HepG2 (cell line): ENCODE measurements at regions not wholly inside any gene's neighbourhood (a gene's known extent, or its start where the extent isn't known, plus 50 kb on each side); places are given as distances from the start of the nearest gene placed in this dataset.

Experiments
- ATAC-seq: fragments of 200-7000 bp; cut with Tn5 transposase; 3 replicates; pipeline ENCODE4 v1.9.1; 2020; ENCODE audit warnings: mild to moderate bottlenecking, moderate library complexity
- BruUV-seq: library from RNA; stranded (reverse); fragments of 400-500 nt; replicated peaks from 2 replicates; lab custom pipeline; 2021; lab: Mats Ljungman, UMichigan
- CTCF ChIA-PET: fragments of 300-600 bp; formaldehyde crosslinking; extraction: SDS; loops from one replicate; lab custom pipeline; 2021; ENCODE audit warnings: low total read pairs, inconsistent platforms, low intra/inter-chr PET ratio; lab: Yijun Ruan, JAX
- POLR2A ChIA-PET: fragments of 350-600 bp; sonication (Branson Sonifier 250); formaldehyde crosslinking; loops from one replicate; lab custom pipeline; 2020; ENCODE audit warnings: antibody characterized with exemption, inconsistent platforms; lab: Yijun Ruan, JAX
- DNase-seq: peaks from one replicate; pipeline ENCODE4 v3.0.0-alpha.2; 2015; ENCODE audit warnings: low spot score
- FAIRE-seq: peaks from 3 replicates; lab custom pipeline; 2011; peaks lifted over from hg19 to GRCh38; lab: Jason Lieb, UNC
- H2AFZ ChIP-seq: one replicate; pipeline ENCODE4 v1.6.1; 2011; ENCODE audit warnings: low read length, inconsistent platforms
- H3K27ac ChIP-seq: fragments of 300-600 bp; 3 replicates; pipeline ENCODE4 v1.8.0; 2011; ENCODE audit warnings: mixed run types, mild to moderate bottlenecking, mixed read lengths, low read length, inconsistent platforms; ENCODE audit not compliant: insufficient read depth; ENCODE audit errors: extremely low read length
- H3K27me3 ChIP-seq, 2 experiments: fragments of 200-600 bp in 1 of 2; 2 replicates in 1 of 2; 3 replicates in 1 of 2; pipeline versions ENCODE4 v1.6.0 to v1.8.0; 2011; ENCODE audit warnings: low read length in 2 of 2, mild to moderate bottlenecking in 2 of 2, moderate library complexity in 2 of 2, inconsistent platforms in 1 of 2; ENCODE audit not compliant: insufficient read depth in 2 of 2, control insufficient read depth in 1 of 2
- H3K36me3 ChIP-seq, 2 experiments: fragments of 200-600 bp in 1 of 2; replicated peaks in 1 of 2; 2 replicates in 1 of 2; 3 replicates in 1 of 2; pipeline versions ENCODE4 v1.5.1 to v1.8.0; 2011; ENCODE audit warnings: low read length in 2 of 2, inconsistent platforms in 1 of 2; ENCODE audit not compliant: insufficient read depth in 2 of 2, control insufficient read depth in 1 of 2
- H3K4me1 ChIP-seq: 2 replicates; pipeline ENCODE4 v1.5.1; 2012; ENCODE audit warnings: low read length, inconsistent platforms; ENCODE audit not compliant: insufficient read depth
- H3K4me2 ChIP-seq: 2 replicates; pipeline ENCODE4 v1.6.0; 2011; ENCODE audit warnings: low read depth, low read length, inconsistent platforms
- H3K4me3 ChIP-seq, 3 experiments: fragments of 200-600 bp in 1 of 3; sonication (generic), shearing (Covaris generic) in 1 of 3; replicated peaks in 1 of 3; 2 replicates each; pipeline ENCODE4 v1.5.1; 2011 to 2016; ENCODE audit warnings: low read length in 3 of 3, inconsistent platforms in 2 of 3, low read depth in 2 of 3, mild to moderate bottlenecking in 2 of 3, control low read depth in 1 of 3, mixed read lengths in 1 of 3; ENCODE audit not compliant: insufficient read depth in 1 of 3
- H3K79me2 ChIP-seq: one replicate; pipeline ENCODE4 v1.6.1; 2011; ENCODE audit warnings: low read length, inconsistent platforms; ENCODE audit not compliant: insufficient read depth
- H3K9ac ChIP-seq: 2 replicates; pipeline ENCODE4 v1.6.0; 2011; ENCODE audit warnings: mild to moderate bottlenecking, low read depth, low read length, inconsistent platforms; ENCODE audit not compliant: insufficient read depth
- H3K9me3 ChIP-seq: 2 replicates; pipeline ENCODE4 v1.5.1; 2012; ENCODE audit warnings: mild to moderate bottlenecking, low read length
- H4K20me1 ChIP-seq: 2 replicates; pipeline ENCODE4 v1.6.0; 2011; ENCODE audit warnings: inconsistent platforms, mild to moderate bottlenecking, low read length, moderate library complexity; ENCODE audit not compliant: insufficient read depth
- AHR ChIP-seq: IDR thresholded peaks from 2 replicates; pipeline ENCODE4 v1.6.1; 2018; ENCODE audit warnings: missing genetic modification reagents, missing compliant biosample characterization
- BHLHE40 ChIP-seq: IDR thresholded peaks from 2 replicates; pipeline ENCODE4 v1.6.1; 2011; ENCODE audit warnings: low read length, improper control_type of control experiment
- MED13 ChIP-seq: sonication (generic); formaldehyde crosslinking; IDR thresholded peaks from 2 replicates; pipeline ENCODE4 v1.5.0; 2020; ENCODE audit warnings: missing genetic modification reagents
- PLRG1 ChIP-seq: fragments of 450-650 bp; conservative IDR thresholded peaks from 2 replicates; pipeline ENCODE4 v1.6.1; 2016
- RXRA ChIP-seq: sonication (generic); formaldehyde crosslinking; IDR thresholded peaks from 2 replicates; pipeline ENCODE4 v1.5.1; 2020; ENCODE audit warnings: missing genetic modification reagents
- ZNF432 ChIP-seq: sonication (generic); formaldehyde crosslinking; IDR thresholded peaks from 2 replicates; pipeline ENCODE4 v1.5.0; 2020; ENCODE audit warnings: missing genetic modification reagents, mild to moderate bottlenecking, borderline replicate concordance
- ZNF547 ChIP-seq: sonication (generic); formaldehyde crosslinking; IDR thresholded peaks from 2 replicates; pipeline ENCODE4 v1.5.1; 2020; ENCODE audit warnings: mild to moderate bottlenecking, missing genetic modification reagents
- ZNF781 ChIP-seq: sonication (generic); formaldehyde crosslinking; IDR thresholded peaks from 2 replicates; pipeline ENCODE4 v1.5.1; 2020; ENCODE audit warnings: borderline replicate concordance, mild to moderate bottlenecking, missing genetic modification reagents; ENCODE audit errors: not compliant biosample characterization
- ZSCAN31 ChIP-seq: sonication (generic); formaldehyde crosslinking; IDR thresholded peaks from 2 replicates; pipeline ENCODE4 v1.5.0; 2020; ENCODE audit warnings: low read depth, mild to moderate bottlenecking, missing genetic modification reagents
- ZSCAN9 ChIP-seq: IDR thresholded peaks from 2 replicates; pipeline ENCODE4 v1.6.1; 2016; ENCODE audit warnings: borderline replicate concordance
- WGBS: methylation state at CpG from one replicate; pipeline ENCODE4 v1.1.6; 2017; ENCODE audit warnings: low lambda C conversion rate; 5-methylcytosine and 5-hydroxymethylcytosine counted together
- in situ Hi-C: cut with HindIII; loops from 2 replicates; pipeline ENCODE4 v1.10.0; 2017; ENCODE audit warnings: low pct_unique_long_range_greater_than_20kb; ENCODE audit not compliant: extremely low pct_ligation_motif_present
- intact Hi-C: fragments of 100-400 bp; cut with micrococcal nuclease; formaldehyde crosslinking; loops from one replicate; pipeline ENCODE4 v1.10.0; 2022; ENCODE audit not compliant: unreplicated experiment
- TF ChIP-seq, protein P1 (sequence below): sonication (generic); formaldehyde crosslinking; IDR thresholded peaks from 2 replicates; pipeline ENCODE4 v1.4.0; 2020; ENCODE audit warnings: missing genetic modification reagents, borderline replicate concordance
- TF ChIP-seq, protein P2 (sequence below): sonication (generic); formaldehyde crosslinking; IDR thresholded peaks from 2 replicates; pipeline ENCODE4 v1.5.0; 2020; ENCODE audit warnings: missing genetic modification reagents
- TF ChIP-seq, protein P3 (sequence below): sonication (generic); formaldehyde crosslinking; IDR thresholded peaks from 2 replicates; pipeline ENCODE4 v1.5.0; 2020; ENCODE audit warnings: missing genetic modification reagents
- TF ChIP-seq, protein P4 (sequence below): sonication (generic); formaldehyde crosslinking; IDR thresholded peaks from 2 replicates; pipeline ENCODE4 v1.5.1; 2020; ENCODE audit warnings: mild to moderate bottlenecking, missing genetic modification reagents, moderate library complexity
- TF ChIP-seq, protein P5 (sequence below): sonication (generic); formaldehyde crosslinking; IDR thresholded peaks from 2 replicates; pipeline ENCODE4 v1.4.0; 2020; ENCODE audit warnings: missing genetic modification reagents
- TF ChIP-seq, protein P6 (sequence below): sonication (generic); formaldehyde crosslinking; IDR thresholded peaks from 2 replicates; pipeline ENCODE4 v1.8.1; 2023; ENCODE audit warnings: mild to moderate bottlenecking, missing genetic modification reagents

DNA sequence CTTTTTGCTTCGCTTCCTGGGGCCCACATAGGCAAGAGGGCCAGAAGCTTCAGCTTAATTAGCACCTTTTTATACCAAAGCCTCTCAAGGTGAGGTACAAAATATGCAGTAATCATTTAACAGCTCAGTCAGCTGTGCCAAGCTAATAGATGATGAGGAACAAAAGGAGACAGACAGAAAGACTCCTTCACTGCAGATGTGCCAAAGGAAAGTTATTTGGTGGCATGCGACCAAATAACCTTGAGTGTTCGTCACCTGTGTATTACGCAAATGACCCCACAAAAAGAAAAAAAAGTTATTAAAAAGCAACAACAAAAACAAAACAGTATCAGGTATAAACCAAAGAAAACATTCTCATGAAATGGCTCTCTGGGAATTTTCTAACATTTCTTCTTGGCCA is 325.8 kb upstream of the IGF1R start:
- Histone ChIP-seq H4K20me1 (no peaks in the 10 kb centered on the region), H3K4me2 (no peak overlapping the region), H3K27ac (no peak overlapping the region), H3K4me3 (no peak overlapping the region), H3K79me2 (no peaks in the 10 kb centered on the region), H3K9ac (no peak overlapping the region), H3K27me3 (peaks cover 0 to 9% of the 10 kb centered on the region in 2 experiments; a peak in 4 of 5 replicates), H3K36me3 (no peaks in the 10 kb centered on the region), H2AFZ (no peak overlapping the region), H3K9me3 (no peaks in the 10 kb centered on the region), H3K4me1 (no peaks in the 10 kb centered on the region)
- DNase-seq: no peak
- no peak for FAIRE-seq
- CTCF ChIA-PET: no interaction called here
- POLR2A ChIA-PET: no interaction called here
- intact Hi-C loops: no loop called here
- no peak for ATAC-seq
- WGBS: 64% methylated on average over 4 of the region's 4 CpGs
- no TSS peak for BruUV-seq
- in situ Hi-C loops: no loop called here
- TF ChIP-seq, protein P1, sequence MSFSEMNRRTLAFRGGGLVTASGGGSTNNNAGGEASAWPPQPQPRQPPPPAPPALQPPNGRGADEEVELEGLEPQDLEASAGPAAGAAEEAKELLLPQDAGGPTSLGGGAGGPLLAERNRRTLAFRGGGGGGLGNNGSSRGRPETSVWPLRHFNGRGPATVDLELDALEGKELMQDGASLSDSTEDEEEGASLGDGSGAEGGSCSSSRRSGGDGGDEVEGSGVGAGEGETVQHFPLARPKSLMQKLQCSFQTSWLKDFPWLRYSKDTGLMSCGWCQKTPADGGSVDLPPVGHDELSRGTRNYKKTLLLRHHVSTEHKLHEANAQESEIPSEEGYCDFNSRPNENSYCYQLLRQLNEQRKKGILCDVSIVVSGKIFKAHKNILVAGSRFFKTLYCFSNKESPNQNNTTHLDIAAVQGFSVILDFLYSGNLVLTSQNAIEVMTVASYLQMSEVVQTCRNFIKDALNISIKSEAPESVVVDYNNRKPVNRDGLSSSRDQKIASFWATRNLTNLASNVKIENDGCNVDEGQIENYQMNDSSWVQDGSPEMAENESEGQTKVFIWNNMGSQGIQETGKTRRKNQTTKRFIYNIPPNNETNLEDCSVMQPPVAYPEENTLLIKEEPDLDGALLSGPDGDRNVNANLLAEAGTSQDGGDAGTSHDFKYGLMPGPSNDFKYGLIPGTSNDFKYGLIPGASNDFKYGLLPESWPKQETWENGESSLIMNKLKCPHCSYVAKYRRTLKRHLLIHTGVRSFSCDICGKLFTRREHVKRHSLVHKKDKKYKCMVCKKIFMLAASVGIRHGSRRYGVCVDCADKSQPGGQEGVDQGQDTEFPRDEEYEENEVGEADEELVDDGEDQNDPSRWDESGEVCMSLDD: no peak
- no peak for TF ChIP-seq MED13
- no peak for TF ChIP-seq BHLHE40
- TF ChIP-seq, protein P2, sequence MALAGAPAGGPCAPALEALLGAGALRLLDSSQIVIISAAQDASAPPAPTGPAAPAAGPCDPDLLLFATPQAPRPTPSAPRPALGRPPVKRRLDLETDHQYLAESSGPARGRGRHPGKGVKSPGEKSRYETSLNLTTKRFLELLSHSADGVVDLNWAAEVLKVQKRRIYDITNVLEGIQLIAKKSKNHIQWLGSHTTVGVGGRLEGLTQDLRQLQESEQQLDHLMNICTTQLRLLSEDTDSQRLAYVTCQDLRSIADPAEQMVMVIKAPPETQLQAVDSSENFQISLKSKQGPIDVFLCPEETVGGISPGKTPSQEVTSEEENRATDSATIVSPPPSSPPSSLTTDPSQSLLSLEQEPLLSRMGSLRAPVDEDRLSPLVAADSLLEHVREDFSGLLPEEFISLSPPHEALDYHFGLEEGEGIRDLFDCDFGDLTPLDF (CRISPR knock-in tag): no peak
- no peak for TF ChIP-seq ZSCAN31 (CRISPR knock-in tag)
- TF ChIP-seq ZNF547 (CRISPR knock-in tag): no peak
- TF ChIP-seq ZNF432 (CRISPR knock-in tag): no peak
- TF ChIP-seq PLRG1: no peak
- TF ChIP-seq, protein P3, sequence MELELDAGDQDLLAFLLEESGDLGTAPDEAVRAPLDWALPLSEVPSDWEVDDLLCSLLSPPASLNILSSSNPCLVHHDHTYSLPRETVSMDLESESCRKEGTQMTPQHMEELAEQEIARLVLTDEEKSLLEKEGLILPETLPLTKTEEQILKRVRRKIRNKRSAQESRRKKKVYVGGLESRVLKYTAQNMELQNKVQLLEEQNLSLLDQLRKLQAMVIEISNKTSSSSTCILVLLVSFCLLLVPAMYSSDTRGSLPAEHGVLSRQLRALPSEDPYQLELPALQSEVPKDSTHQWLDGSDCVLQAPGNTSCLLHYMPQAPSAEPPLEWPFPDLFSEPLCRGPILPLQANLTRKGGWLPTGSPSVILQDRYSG (CRISPR knock-in tag): no peak
- TF ChIP-seq, protein P4, sequence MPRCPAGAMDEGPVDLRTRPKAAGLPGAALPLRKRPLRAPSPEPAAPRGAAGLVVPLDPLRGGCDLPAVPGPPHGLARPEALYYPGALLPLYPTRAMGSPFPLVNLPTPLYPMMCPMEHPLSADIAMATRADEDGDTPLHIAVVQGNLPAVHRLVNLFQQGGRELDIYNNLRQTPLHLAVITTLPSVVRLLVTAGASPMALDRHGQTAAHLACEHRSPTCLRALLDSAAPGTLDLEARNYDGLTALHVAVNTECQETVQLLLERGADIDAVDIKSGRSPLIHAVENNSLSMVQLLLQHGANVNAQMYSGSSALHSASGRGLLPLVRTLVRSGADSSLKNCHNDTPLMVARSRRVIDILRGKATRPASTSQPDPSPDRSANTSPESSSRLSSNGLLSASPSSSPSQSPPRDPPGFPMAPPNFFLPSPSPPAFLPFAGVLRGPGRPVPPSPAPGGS (CRISPR knock-in tag): no peak
- no peak for TF ChIP-seq ZSCAN9
- TF ChIP-seq ZNF781: no peak
- TF ChIP-seq RXRA (CRISPR knock-in tag): no peak
- TF ChIP-seq, protein P5, sequence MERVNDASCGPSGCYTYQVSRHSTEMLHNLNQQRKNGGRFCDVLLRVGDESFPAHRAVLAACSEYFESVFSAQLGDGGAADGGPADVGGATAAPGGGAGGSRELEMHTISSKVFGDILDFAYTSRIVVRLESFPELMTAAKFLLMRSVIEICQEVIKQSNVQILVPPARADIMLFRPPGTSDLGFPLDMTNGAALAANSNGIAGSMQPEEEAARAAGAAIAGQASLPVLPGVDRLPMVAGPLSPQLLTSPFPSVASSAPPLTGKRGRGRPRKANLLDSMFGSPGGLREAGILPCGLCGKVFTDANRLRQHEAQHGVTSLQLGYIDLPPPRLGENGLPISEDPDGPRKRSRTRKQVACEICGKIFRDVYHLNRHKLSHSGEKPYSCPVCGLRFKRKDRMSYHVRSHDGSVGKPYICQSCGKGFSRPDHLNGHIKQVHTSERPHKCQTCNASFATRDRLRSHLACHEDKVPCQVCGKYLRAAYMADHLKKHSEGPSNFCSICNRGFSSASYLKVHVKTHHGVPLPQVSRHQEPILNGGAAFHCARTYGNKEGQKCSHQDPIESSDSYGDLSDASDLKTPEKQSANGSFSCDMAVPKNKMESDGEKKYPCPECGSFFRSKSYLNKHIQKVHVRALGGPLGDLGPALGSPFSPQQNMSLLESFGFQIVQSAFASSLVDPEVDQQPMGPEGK: no peak
- TF ChIP-seq AHR: no peak
- TF ChIP-seq, protein P6, sequence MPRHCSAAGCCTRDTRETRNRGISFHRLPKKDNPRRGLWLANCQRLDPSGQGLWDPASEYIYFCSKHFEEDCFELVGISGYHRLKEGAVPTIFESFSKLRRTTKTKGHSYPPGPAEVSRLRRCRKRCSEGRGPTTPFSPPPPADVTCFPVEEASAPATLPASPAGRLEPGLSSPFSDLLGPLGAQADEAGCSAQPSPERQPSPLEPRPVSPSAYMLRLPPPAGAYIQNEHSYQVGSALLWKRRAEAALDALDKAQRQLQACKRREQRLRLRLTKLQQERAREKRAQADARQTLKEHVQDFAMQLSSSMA (CRISPR knock-in tag): no peak
